ENCODE measurements at regions not wholly inside any gene's neighbourhood (a gene's known extent, or its start where the extent isn't known, plus 50 kb on each side); places are given as distances from the start of the nearest gene placed in this dataset.

- TF ChIP-seq HMGA2 (CRISPR knock-in tag; IDR thresholded peaks at IDR 0.05) (no peak), CDX4 (CRISPR knock-in tag; IDR thresholded peaks at IDR 0.05; ENCODE audit: borderline replicate concordance) (no peak), EMX1 (CRISPR knock-in tag; IDR thresholded peaks at IDR 0.05) (no peak)
Observed at GRCh38 chrX:138865093-138865649, 153.7 kb upstream of the FGF13 start (continued).

- DNase-seq (ENCODE audit: low spot score) (no peak), ATAC-seq (no peak)
- Mint-ChIP-seq H3K27ac (no peak overlapping the region), H3K9me3 (no peaks in the 10 kb centered on the region), H3K36me3 (no peaks in the 10 kb centered on the region), H3K4me3 (no peak overlapping the region), H3K27me3 (ENCODE audit: low read depth) (no peaks in the 10 kb centered on the region; the same call in 1 of the 2 replicates), H3K4me1 (no peaks in the 10 kb centered on the region)
- POLR2A ChIA-PET: no interaction called here
- no peak for TF ChIP-seq GRHL2 (CRISPR knock-in tag; IDR thresholded peaks at IDR 0.05; ENCODE audit: insufficient replicate concordance, severe bottlenecking)
- TF ChIP-seq ATF3 (CRISPR knock-in tag; conservative IDR thresholded peaks at IDR 0.05): no peak
- TF ChIP-seq FOXK1 (CRISPR knock-in tag; IDR thresholded peaks at IDR 0.05): no peak
- no peak for TF ChIP-seq ARID4B (CRISPR knock-in tag; IDR thresholded peaks at IDR 0.05; ENCODE audit: borderline replicate concordance)
- no peak for TF ChIP-seq CDX4 (CRISPR knock-in tag; IDR thresholded peaks at IDR 0.05; ENCODE audit: borderline replicate concordance)
- no peak for TF ChIP-seq ZNF121 (CRISPR knock-in tag; IDR thresholded peaks at IDR 0.05)
- TF ChIP-seq KAT7 (CRISPR knock-in tag; IDR thresholded peaks at IDR 0.05; ENCODE audit: borderline replicate concordance): no peak
- CTCF ChIA-PET: no interaction called here
Observed at GRCh38 chrX:138859421-138859820, 147.9 kb upstream of the FGF13 start.

GRCh38 chrX:138858951-138859350 is 147.4 kb upstream of the FGF13 start:
- ChIA-PET POLR2A (no interaction called here), CTCF (no interaction called here)
- Mint-ChIP-seq H3K27ac (no peak overlapping the region), H3K4me3 (no peak overlapping the region), H3K4me1 (no peaks in the 10 kb centered on the region), H3K27me3 (ENCODE audit: low read depth) (no peaks in the 10 kb centered on the region; the same call in 1 of the 2 replicates), H3K9me3 (no peaks in the 10 kb centered on the region), H3K36me3 (no peaks in the 10 kb centered on the region)
- no peak for ATAC-seq
- TF ChIP-seq GABPB1 (CRISPR knock-in tag; IDR thresholded peaks at IDR 0.05): no peak
- no peak for TF ChIP-seq SMAD3 (CRISPR knock-in tag; IDR thresholded peaks at IDR 0.05; ENCODE audit: borderline replicate concordance)
- no peak for TF ChIP-seq TEAD4 (CRISPR knock-in tag; IDR thresholded peaks at IDR 0.05)
- TF ChIP-seq ETV6 (CRISPR knock-in tag; IDR thresholded peaks at IDR 0.05): no peak
- no peak for TF ChIP-seq NFYB (CRISPR knock-in tag; conservative IDR thresholded peaks at IDR 0.05; ENCODE audit: low read depth)
- no peak for TF ChIP-seq ZBTB21 (CRISPR knock-in tag; IDR thresholded peaks at IDR 0.05; ENCODE audit: borderline replicate concordance)
- TF ChIP-seq SMAD4 (CRISPR knock-in tag; IDR thresholded peaks at IDR 0.05): no peak
- no peak for TF ChIP-seq FOXP1 (CRISPR knock-in tag; IDR thresholded peaks at IDR 0.05; ENCODE audit: borderline replicate concordance)
- TF ChIP-seq GRHL2 (CRISPR knock-in tag; IDR thresholded peaks at IDR 0.05; ENCODE audit: insufficient replicate concordance, severe bottlenecking): no peak
- TF ChIP-seq CDX4 (CRISPR knock-in tag; IDR thresholded peaks at IDR 0.05; ENCODE audit: borderline replicate concordance): no peak
- no peak for TF ChIP-seq EMX1 (CRISPR knock-in tag; IDR thresholded peaks at IDR 0.05)
- TF ChIP-seq NFATC4 (CRISPR knock-in tag; IDR thresholded peaks at IDR 0.05): no peak
- no peak for TF ChIP-seq SOX15 (CRISPR knock-in tag; IDR thresholded peaks at IDR 0.05)
- TF ChIP-seq HMGA2 (CRISPR knock-in tag; IDR thresholded peaks at IDR 0.05): no peak
- no peak for TF ChIP-seq AR (CRISPR knock-in tag; IDR thresholded peaks at IDR 0.05)
- no peak for TF ChIP-seq PRRX2 (CRISPR knock-in tag; IDR thresholded peaks at IDR 0.05)
- no peak for TF ChIP-seq ZNF671 (CRISPR knock-in tag; IDR thresholded peaks at IDR 0.05)
- no peak for TF ChIP-seq ESRRA (CRISPR knock-in tag; IDR thresholded peaks at IDR 0.05; ENCODE audit: borderline replicate concordance)
- no peak for DNase-seq (ENCODE audit: low spot score)

Data from WTC11 (cell line).